Left ventricle myocardium superior (tissue), 1 donor: ENCODE measurements at regions not wholly inside any gene's neighbourhood (a gene's known extent, or its start where the extent isn't known, plus 50 kb on each side); places are given as distances from the start of the nearest gene placed in this dataset.
A peak's percentile ranks its signal among the peaks of the same experiment; 100 is the strongest.

Experiments used
- ATAC-seq: fragments of 200-7000 bp; cut with Tn5 transposase; one replicate; pipeline ENCODE4 v1.9.1; 2020; ENCODE audit warnings: mild to moderate bottlenecking, moderate library complexity
- DNase-seq: peaks from one replicate; pipeline ENCODE4 v3.0.0-alpha.2; 2020
- intact Hi-C: fragments of 100-400 bp; cut with micrococcal nuclease; formaldehyde crosslinking; loops from one replicate; pipeline ENCODE4 v1.11.0; 2022
- donor health status: DM: no; HTN: yes; CAD: no; lungs with severe emphysema.

GRCh38 chr2:45278365-45279078 lies 269.3 kb upstream of the SIX2 start:
- no peak for DNase-seq
- ATAC-seq, result no peak
- intact Hi-C loops, result no loop called here

GRCh38 chr2:45276914-45277313 lies 267.7 kb upstream of the SIX2 start:
- intact Hi-C loops, result no loop called here
- DNase-seq, result no peak
- no peak for ATAC-seq

DNA sequence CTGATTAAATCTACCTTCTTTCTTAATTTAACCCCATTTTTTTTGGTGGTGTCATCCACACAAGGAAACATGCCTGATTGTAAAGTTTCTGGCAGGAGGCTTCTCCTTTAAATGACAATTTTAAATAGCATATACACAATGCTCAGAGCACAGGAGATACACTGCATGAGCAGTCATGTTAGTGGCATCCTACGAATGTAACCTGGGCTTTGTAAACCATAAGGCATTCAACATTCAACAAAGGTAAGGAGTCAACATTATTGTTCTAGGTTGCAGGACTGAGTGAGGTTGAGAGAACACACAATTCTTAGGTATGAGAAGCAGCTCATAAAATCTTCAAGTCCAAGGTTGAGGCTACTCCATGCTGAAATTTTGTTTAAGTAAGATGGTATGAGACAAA lies 266.6 kb upstream of the SIX2 start:
- intact Hi-C loops, result no loop called here
- DNase-seq, result no peak
- no peak for ATAC-seq

DNA sequence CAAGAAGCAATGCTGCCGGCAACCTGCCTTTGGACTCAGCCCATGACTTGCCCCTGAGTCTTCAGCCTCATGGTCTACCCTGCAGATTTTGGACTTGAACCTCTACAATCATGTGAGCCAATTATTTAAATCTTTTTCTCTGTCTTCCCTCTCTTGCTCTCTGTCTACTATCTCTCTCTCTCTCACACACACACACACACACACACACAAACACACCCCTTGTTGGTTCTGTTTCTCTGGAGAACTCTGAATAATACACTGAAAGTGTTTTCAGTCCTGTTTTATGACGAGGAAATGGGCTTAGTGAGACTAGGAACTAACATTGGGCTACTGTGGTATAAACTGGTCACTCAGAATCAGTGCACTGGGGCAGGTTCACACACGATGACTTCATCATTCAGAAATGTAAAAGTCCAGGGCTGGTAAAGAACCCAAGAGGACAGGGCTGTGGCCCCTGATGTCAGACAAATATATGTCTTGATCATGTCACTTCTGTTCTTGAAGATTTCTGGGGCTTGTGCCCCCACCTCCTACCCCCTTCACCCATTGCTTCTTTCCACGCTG lies 266.1 kb upstream of the SIX2 start:
- intact Hi-C loops, result no loop called here
- DNase-seq, result no peak
- ATAC-seq, result peak; percentile 25

DNA sequence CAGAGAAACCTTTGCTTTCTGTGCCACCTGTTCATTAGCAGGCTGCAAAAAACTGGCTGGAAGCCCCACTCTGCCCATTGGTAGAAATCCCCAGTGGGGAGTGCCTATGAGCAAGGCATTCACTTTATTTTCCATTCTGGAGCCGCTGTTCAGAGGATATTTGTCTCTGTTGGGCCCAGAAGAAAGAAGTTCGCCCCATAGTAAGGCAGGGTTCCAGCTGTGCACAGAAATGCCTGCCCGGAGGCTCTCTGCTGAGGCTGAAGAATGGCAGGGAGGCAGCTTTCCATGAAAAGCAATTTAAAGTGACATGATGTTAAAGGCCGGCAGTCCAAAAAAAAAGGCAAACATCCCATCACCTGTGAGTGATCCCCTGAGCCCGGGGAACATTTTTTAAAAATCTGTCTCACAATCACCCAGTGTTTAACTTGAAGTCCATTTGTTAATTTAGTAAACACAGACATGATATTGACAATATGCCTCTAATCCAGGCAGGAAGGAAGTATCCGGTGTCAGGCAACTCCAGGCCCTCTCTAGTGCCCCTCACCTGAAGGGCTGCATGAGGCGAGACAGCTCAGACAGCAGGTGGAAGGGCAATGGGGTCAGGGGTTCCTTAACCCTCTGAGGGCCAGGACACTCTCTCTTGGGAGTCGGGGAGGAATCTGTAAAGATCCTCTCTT lies 265.1 kb upstream of the SIX2 start:
- intact Hi-C loops, result no loop called here
- no peak for ATAC-seq
- DNase-seq, result no peak

- no peak for DNase-seq
- ATAC-seq, result no peak
- intact Hi-C loops, result no loop called here
These were observed 264.4 kb upstream of the SIX2 start for GRCh38 chr2:45273412-45274249.

- DNase-seq (no peak), ATAC-seq (no peak)
- intact Hi-C loops, result no loop called here
These were observed 263.5 kb upstream of the SIX2 start for GRCh38 chr2:45272549-45273265.

DNA sequence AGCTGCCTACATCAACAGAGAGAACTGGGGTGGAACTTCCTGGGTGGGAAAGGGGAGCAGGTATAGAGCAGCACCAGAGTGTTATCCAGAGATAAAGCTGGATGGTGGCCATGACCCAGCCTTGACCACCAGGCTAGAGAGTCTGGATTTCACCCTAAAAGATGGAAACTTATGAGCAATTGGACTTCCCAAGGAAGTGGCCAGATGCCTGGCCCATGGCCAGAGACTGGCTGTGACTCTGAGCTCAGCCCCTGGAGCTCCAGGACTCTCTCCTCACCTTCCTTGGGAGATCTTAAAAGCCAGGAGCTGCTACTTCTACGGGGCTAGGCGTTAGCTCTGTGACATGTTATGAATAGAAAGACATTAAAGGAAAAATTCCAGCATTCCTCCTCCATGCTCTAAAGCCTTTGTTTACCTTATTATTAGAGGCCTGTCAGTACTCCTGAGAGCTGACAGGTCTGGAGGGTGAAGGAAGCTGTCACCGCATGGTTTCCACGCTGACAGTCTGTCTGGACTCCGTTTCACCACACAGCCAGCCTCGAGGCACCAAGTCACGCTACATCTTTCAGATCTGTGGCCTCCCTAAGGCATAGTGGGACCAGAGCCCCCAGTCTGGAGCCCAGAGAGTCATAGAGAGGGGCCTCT lies 260.0 kb upstream of the SIX2 start:
- no peak for ATAC-seq
- no peak for DNase-seq
- intact Hi-C loops, result no loop called here

DNA sequence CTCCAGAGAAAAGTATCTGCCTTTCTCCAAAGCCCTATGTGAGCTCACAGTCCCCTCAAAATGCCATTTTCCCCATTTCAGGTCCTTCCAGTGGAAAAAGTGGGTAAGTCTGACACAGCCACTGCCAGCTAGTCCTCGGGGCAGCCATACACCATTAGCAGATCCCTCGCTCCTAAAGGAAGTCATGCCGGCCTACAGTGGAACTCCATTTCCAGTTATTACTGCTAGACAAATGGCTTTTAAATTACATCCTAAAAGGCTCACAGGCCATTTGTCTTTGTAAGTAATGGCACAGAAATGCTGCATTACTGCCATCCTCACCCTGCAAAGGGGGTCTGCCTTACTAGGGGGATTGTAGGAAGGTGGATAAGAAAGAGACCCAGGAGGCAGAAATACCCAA lies 259.4 kb upstream of the SIX2 start:
- no peak for DNase-seq
- intact Hi-C loops, result no loop called here
- no peak for ATAC-seq

DNA sequence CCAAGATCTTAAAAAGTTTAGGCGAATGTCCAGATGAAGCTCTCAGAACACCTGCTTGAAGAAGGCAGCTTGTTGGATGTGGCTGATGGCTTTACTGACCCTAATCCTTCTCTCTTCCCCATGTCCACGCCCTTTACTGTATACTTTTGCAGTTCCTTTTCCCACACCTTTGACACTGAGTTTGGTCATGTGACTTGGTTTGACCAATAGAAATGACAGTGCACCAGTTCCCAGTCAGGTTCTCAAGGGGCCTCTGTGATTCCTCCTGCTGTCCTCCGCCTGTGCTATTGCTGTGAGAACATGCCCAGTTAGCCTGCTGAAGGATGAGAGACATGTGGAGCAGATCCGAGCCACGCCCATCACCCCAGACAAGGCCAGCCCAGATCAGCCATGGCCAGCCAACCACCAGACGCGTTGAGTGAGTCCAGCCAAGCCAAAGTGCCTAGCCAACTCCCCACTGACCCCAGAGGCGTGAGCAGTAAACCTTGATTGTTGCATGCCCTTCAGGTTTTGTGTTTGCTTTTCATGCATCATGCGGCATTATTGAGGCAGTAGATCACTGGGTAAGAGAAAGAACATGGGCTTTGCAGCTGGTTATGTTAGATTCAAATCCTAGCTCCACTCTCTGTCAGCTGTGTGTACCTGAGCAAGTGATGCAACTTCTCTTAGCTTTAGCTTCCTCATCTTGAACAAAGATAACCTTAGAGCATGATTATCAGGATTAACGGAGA lies 258.0 kb upstream of the SIX2 start:
- ATAC-seq (no peak), DNase-seq (no peak)
- intact Hi-C loops, result no loop called here

DNA sequence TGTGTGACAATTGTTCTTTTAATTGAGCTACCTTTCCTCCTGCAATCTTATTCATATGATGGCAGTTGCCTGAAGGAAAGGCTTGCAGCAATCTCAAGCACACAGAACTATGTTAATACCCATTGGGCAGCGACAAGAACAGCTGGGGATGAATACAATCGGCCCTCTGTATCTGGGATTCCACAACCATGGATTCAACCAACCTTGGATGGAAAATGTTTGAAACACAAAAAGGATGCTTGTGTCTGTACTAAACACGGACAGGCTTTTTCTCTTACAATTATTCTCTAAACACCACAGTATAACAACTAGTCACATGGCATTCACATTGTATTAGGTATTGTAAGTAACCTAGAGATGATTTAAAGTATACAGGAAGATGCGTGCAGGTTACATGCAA lies 256.1 kb upstream of the SIX2 start:
- intact Hi-C loops, result no loop called here
- ATAC-seq, result no peak
- DNase-seq, result no peak

- DNase-seq (no peak), ATAC-seq (no peak)
- intact Hi-C loops, result no loop called here
These were observed 255.3 kb upstream of the SIX2 start for GRCh38 chr2:45264227-45265225.

- ATAC-seq, result no peak
- intact Hi-C loops, result no loop called here
- no peak for DNase-seq
These were observed 253.9 kb upstream of the SIX2 start for GRCh38 chr2:45263147-45263546.

GRCh38 chr2:45261746-45262145 lies 252.5 kb upstream of the SIX2 start:
- ATAC-seq (no peak), DNase-seq (no peak)
- intact Hi-C loops, result no loop called here

DNA sequence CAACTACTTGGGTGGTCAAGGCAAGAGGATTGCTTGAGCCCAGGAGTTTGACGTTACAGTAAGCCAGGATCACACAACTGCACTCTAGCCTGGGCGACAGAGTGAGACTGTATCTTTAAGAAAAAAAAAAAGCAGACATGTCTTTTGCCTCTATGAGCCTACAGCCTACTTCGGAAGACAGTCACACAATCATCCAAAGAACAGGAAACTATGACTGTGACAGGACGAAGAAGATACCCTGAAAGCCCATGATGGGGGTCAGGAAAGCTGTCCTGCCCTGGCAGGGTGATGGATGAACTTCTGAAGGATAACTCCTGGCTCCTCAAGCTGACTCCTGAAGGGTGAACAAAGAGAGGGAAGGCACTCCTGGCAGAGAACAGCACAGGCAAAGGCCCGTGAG lies 251.7 kb upstream of the SIX2 start:
- no peak for DNase-seq
- intact Hi-C loops, result no loop called here
- no peak for ATAC-seq

- no peak for DNase-seq
- ATAC-seq, result peak; percentile 47
- intact Hi-C loops, result no loop called here
These were observed 250.4 kb upstream of the SIX2 start for GRCh38 chr2:45259547-45260160.

- intact Hi-C loops, result no loop called here
- ATAC-seq, result peak; percentile 19
These were observed 249.9 kb upstream of the SIX2 start for GRCh38 chr2:45259138-45259537.

More at GRCh38 chr2:45259138-45259537, 249.9 kb upstream of the SIX2 start:
- DNase-seq, result no peak
